ENCODE measurements at regions not wholly inside any gene's neighbourhood (a gene's known extent, or its start where the extent isn't known, plus 50 kb on each side); places are given as distances from the start of the nearest gene placed in this dataset.

GRCh38 chr3:124297062-124297980, 305.4 kb upstream of the ROPN1 start:
- no peak for DNase-seq (ENCODE audit: low read depth)
- no peak for FAIRE-seq
- H3K27me3 ChIP-seq (ENCODE audit: control insufficient read depth, insufficient read depth, low read length): peaks cover 5% of the 10 kb centered on the region

DNA sequence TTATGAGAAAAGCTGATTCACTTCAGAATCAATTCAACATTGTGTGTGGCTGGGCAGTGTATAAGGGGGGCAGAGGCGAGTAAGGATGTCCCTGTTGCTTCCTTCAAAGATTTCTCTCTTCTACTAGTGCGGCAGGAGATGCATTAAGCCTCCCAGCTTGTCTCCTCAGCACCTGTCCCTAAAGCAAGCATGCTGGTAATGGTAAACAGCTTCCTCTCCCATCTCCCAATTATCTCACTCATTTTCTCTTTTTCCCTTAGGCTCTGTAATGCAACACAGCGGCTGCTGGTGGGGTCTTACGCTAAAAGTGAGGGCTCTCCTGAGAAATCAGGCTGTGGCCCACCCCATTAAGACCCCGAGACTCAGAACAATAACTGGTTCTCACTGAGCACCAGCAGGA, 306.4 kb upstream of the ROPN1 start:
- Histone ChIP-seq H3K4me3 (ENCODE audit: low read depth, low read length) (no peak overlapping the region), H3K27me3 (ENCODE audit: control insufficient read depth, insufficient read depth, low read length) (peaks cover 5% of the 10 kb centered on the region), H3K36me3 (ENCODE audit: control insufficient read depth, insufficient read depth, low read length) (no peaks in the 10 kb centered on the region)
- no peak for DNase-seq (ENCODE audit: low read depth)
- TF ChIP-seq, protein P1, sequence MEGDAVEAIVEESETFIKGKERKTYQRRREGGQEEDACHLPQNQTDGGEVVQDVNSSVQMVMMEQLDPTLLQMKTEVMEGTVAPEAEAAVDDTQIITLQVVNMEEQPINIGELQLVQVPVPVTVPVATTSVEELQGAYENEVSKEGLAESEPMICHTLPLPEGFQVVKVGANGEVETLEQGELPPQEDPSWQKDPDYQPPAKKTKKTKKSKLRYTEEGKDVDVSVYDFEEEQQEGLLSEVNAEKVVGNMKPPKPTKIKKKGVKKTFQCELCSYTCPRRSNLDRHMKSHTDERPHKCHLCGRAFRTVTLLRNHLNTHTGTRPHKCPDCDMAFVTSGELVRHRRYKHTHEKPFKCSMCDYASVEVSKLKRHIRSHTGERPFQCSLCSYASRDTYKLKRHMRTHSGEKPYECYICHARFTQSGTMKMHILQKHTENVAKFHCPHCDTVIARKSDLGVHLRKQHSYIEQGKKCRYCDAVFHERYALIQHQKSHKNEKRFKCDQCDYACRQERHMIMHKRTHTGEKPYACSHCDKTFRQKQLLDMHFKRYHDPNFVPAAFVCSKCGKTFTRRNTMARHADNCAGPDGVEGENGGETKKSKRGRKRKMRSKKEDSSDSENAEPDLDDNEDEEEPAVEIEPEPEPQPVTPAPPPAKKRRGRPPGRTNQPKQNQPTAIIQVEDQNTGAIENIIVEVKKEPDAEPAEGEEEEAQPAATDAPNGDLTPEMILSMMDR (IDR thresholded peaks at IDR 0.05; ENCODE audit: insufficient read depth, low read length, severe bottlenecking): no peak
- FAIRE-seq: no peak

More at GRCh38 chr3:124297062-124297980, 305.4 kb upstream of the ROPN1 start:
- TF ChIP-seq, protein P1 (IDR thresholded peaks at IDR 0.05; ENCODE audit: insufficient read depth, low read length, severe bottlenecking): no peak
- Histone ChIP-seq H3K4me3 (ENCODE audit: low read depth, low read length) (no peak overlapping the region), H3K36me3 (ENCODE audit: control insufficient read depth, insufficient read depth, low read length) (no peaks in the 10 kb centered on the region)

GRCh38 chr3:124298951-124299350, 307.0 kb upstream of the ROPN1 start:
- H3K36me3 ChIP-seq (ENCODE audit: control insufficient read depth, insufficient read depth, low read length): no peaks in the 10 kb centered on the region
- TF ChIP-seq, protein P1 (IDR thresholded peaks at IDR 0.05; ENCODE audit: insufficient read depth, low read length, severe bottlenecking): no peak
- peaks cover 2% of the 10 kb centered on the region for H3K27me3 ChIP-seq (ENCODE audit: control insufficient read depth, insufficient read depth, low read length)
- no peak for FAIRE-seq
- no peak for DNase-seq (ENCODE audit: low read depth)
- H3K4me3 ChIP-seq (ENCODE audit: low read depth, low read length): no peak overlapping the region

GRCh38 chr3:124299831-124300230, 307.9 kb upstream of the ROPN1 start:
- DNase-seq (ENCODE audit: low read depth) (no peak), FAIRE-seq (no peak)
- peaks cover 4% of the 10 kb centered on the region for H3K27me3 ChIP-seq (ENCODE audit: control insufficient read depth, insufficient read depth, low read length)
- H3K36me3 ChIP-seq (ENCODE audit: control insufficient read depth, insufficient read depth, low read length): no peaks in the 10 kb centered on the region
- TF ChIP-seq, protein P1 (IDR thresholded peaks at IDR 0.05; ENCODE audit: insufficient read depth, low read length, severe bottlenecking): no peak
- H3K4me3 ChIP-seq (ENCODE audit: low read depth, low read length): no peak overlapping the region

- Histone ChIP-seq H3K4me3 (ENCODE audit: low read depth, low read length) (no peak overlapping the region), H3K27me3 (ENCODE audit: control insufficient read depth, insufficient read depth, low read length) (peaks cover 4% of the 10 kb centered on the region), H3K36me3 (ENCODE audit: control insufficient read depth, insufficient read depth, low read length) (no peaks in the 10 kb centered on the region)
- DNase-seq (ENCODE audit: low read depth) (no peak), FAIRE-seq (peak; percentile 75)
- TF ChIP-seq, protein P1 (IDR thresholded peaks at IDR 0.05; ENCODE audit: insufficient read depth, low read length, severe bottlenecking): no peak
Observed at GRCh38 chr3:124300416-124300815, 308.5 kb upstream of the ROPN1 start.

Data from bronchial epithelial cell (primary cell).